NT2/D1 (cell line): ENCODE measurements at regions not wholly inside any gene's neighbourhood (a gene's known extent, or its start where the extent isn't known, plus 50 kb on each side); places are given as distances from the start of the nearest gene placed in this dataset.
"Not testable (repeated sequence)": the region's sequence is repeated elsewhere in the genome, so short reads cannot be mapped to it uniquely, and the experiment has no call there.

ENCODE experiments used
- DNase-seq: peaks from one replicate; pipeline ENCODE4 v3.0.0-alpha.2; 2011; ENCODE audit warnings: low read depth, low spot score
- H3K27me3 ChIP-seq: 2 replicates; pipeline ENCODE4 v1.6.0; 2011; ENCODE audit warnings: mild to moderate bottlenecking; ENCODE audit not compliant: insufficient read length, insufficient read depth
- H3K36me3 ChIP-seq: 2 replicates; pipeline ENCODE4 v1.6.1; 2011; ENCODE audit warnings: mild to moderate bottlenecking, low read length, mixed read lengths; ENCODE audit not compliant: insufficient read depth, insufficient read length
- H3K4me1 ChIP-seq: 2 replicates; pipeline ENCODE4 v1.5.1; 2011; ENCODE audit not compliant: insufficient read depth, insufficient read length
- H3K4me3 ChIP-seq: 2 replicates; pipeline ENCODE4 v1.5.1; 2011; ENCODE audit warnings: low read depth; ENCODE audit not compliant: insufficient read length
- H3K9ac ChIP-seq: 2 replicates; pipeline ENCODE4 v1.6.0; 2011; ENCODE audit warnings: low read depth; ENCODE audit not compliant: insufficient read length
- H3K9me3 ChIP-seq: 2 replicates; pipeline ENCODE4 v1.5.1; 2011; ENCODE audit warnings: mild to moderate bottlenecking, low read length; ENCODE audit not compliant: insufficient read depth
- SUZ12 ChIP-seq: IDR thresholded peaks from 2 replicates; pipeline ENCODE4 v1.6.1; 2011; ENCODE audit not compliant: insufficient read length, insufficient read depth; ENCODE audit errors: extremely low read depth
- YY1 ChIP-seq: IDR thresholded peaks from 2 replicates; pipeline ENCODE4 v1.6.1; 2011; ENCODE audit not compliant: insufficient read length, insufficient read depth
- ZNF274 ChIP-seq: IDR thresholded peaks from 2 replicates; pipeline ENCODE4 v1.6.1; 2011; ENCODE audit warnings: mild to moderate bottlenecking, low read depth, low read length

- H3K9ac ChIP-seq, result no peak overlapping the region
- DNase-seq, result no peak
- TF ChIP-seq SUZ12, result no peak
- TF ChIP-seq ZNF274, result no peak
- no peak for TF ChIP-seq YY1
- H3K36me3 ChIP-seq, result no peaks in the 10 kb centered on the region
- no peaks in the 10 kb centered on the region for H3K4me1 ChIP-seq
- H3K9me3 ChIP-seq, result no peaks in the 10 kb centered on the region
- no peaks in the 10 kb centered on the region for H3K27me3 ChIP-seq
- no peak overlapping the region for H3K4me3 ChIP-seq
Measured at GRCh38 chr12:67890726-67891258, 98.5 kb upstream of the IFNG-AS1 start.

- no peaks in the 10 kb centered on the region for H3K4me1 ChIP-seq
Measured at GRCh38 chr12:67891596-67891995, 97.7 kb upstream of the IFNG-AS1 start.

GRCh38 chr12:67892259-67893021 lies 96.8 kb upstream of the IFNG-AS1 start:
- DNase-seq, result no peak

More at GRCh38 chr12:67891596-67891995, 97.7 kb upstream of the IFNG-AS1 start:
- no peaks in the 10 kb centered on the region for H3K36me3 ChIP-seq
- DNase-seq, result no peak
- no peaks in the 10 kb centered on the region for H3K9me3 ChIP-seq
- H3K9ac ChIP-seq, result no peak overlapping the region
- H3K4me3 ChIP-seq, result no peak overlapping the region
- TF ChIP-seq YY1 (no peak), ZNF274 (no peak), SUZ12 (no peak)
- no peaks in the 10 kb centered on the region for H3K27me3 ChIP-seq

GRCh38 chr12:67893022-67893580 lies 96.1 kb upstream of the IFNG-AS1 start:
- H3K9ac ChIP-seq, result no peak overlapping the region
- no peak for TF ChIP-seq SUZ12
- TF ChIP-seq YY1, result no peak

More at GRCh38 chr12:67892259-67893021, 96.8 kb upstream of the IFNG-AS1 start:
- no peak overlapping the region for H3K4me3 ChIP-seq
- no peak overlapping the region for H3K9ac ChIP-seq
- TF ChIP-seq YY1 (no peak), ZNF274 (no peak), SUZ12 (no peak)
- no peaks in the 10 kb centered on the region for H3K4me1 ChIP-seq
- no peaks in the 10 kb centered on the region for H3K9me3 ChIP-seq
- H3K36me3 ChIP-seq, result no peaks in the 10 kb centered on the region
- no peaks in the 10 kb centered on the region for H3K27me3 ChIP-seq

GRCh38 chr12:67900418-67900817 lies 88.8 kb upstream of the IFNG-AS1 start:
- not testable (repeated sequence) for H3K36me3 ChIP-seq, H3K4me3 ChIP-seq, H3K4me1 ChIP-seq, H3K27me3 ChIP-seq, H3K9me3 ChIP-seq, H3K9ac ChIP-seq
- DNase-seq, result peak; percentile 20

More at GRCh38 chr12:67893022-67893580, 96.1 kb upstream of the IFNG-AS1 start:
- DNase-seq, result no peak
- no peaks in the 10 kb centered on the region for H3K27me3 ChIP-seq
- H3K9me3 ChIP-seq, result no peaks in the 10 kb centered on the region
- no peaks in the 10 kb centered on the region for H3K4me1 ChIP-seq
- no peak overlapping the region for H3K4me3 ChIP-seq
- no peaks in the 10 kb centered on the region for H3K36me3 ChIP-seq

- Histone ChIP-seq H3K4me1 (no peaks in the 10 kb centered on the region), H3K9ac (no peak overlapping the region), H3K4me3 (no peak overlapping the region), H3K36me3 (no peaks in the 10 kb centered on the region), H3K9me3 (peaks cover 6% of the 10 kb centered on the region; the same call in 1 of the 2 replicates), H3K27me3 (no peaks in the 10 kb centered on the region)
- TF ChIP-seq ZNF274, result no peak
- TF ChIP-seq YY1, result no peak
- TF ChIP-seq SUZ12, result no peak
- no peak for DNase-seq
Measured at GRCh38 chr12:67909091-67909531, 80.1 kb upstream of the IFNG-AS1 start.

GRCh38 chr12:67909681-67910080 lies 79.6 kb upstream of the IFNG-AS1 start:
- Histone ChIP-seq H3K4me3 (no peak overlapping the region), H3K9ac (no peak overlapping the region), H3K36me3 (no peaks in the 10 kb centered on the region), H3K27me3 (no peaks in the 10 kb centered on the region), H3K4me1 (no peaks in the 10 kb centered on the region), H3K9me3 (peaks cover 6% of the 10 kb centered on the region; the same call in 1 of the 2 replicates)
- DNase-seq, result no peak
- TF ChIP-seq SUZ12 (no peak), ZNF274 (no peak), YY1 (no peak)
